Activated CD4-positive, alpha-beta T cell treated with anti-CD3 and anti-CD28 coated beads, Interleukin-10, Interleukin-2, amounts not matched to agents 100 ng/mL and 50 ng/mL, durations not matched to agents 16 hours and 8 hours (primary cell): ENCODE measurements at regions not wholly inside any gene's neighbourhood (a gene's known extent, or its start where the extent isn't known, plus 50 kb on each side); places are given as distances from the start of the nearest gene placed in this dataset.
"Not testable (repeated sequence)": the region's sequence is repeated elsewhere in the genome, so short reads cannot be mapped to it uniquely, and the experiment has no call there.

Experiments
- DNase-seq: peaks from one replicate; pipeline ENCODE4 v3.0.0-alpha.2; 2020

DNA sequence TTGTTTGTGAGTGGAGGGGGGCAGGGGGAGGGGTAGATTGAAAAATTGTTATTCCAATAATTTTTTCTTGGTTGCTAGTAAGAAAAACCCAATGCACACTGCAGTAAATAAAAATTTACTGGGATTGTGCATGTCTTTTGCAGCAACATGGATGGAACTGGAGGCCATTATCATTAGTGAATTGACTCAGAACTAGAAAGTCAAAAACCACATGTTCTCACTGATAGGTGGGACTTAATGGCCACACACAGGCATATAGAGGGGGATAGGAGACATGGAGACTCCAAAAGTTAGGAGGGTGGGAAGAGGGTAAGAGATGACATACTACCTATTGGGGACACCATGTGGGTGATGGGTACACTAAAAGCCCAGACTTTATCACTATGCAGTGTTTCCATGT, 67.2 kb downstream of the BUB3 start:
- DNase-seq, result no peak

DNA sequence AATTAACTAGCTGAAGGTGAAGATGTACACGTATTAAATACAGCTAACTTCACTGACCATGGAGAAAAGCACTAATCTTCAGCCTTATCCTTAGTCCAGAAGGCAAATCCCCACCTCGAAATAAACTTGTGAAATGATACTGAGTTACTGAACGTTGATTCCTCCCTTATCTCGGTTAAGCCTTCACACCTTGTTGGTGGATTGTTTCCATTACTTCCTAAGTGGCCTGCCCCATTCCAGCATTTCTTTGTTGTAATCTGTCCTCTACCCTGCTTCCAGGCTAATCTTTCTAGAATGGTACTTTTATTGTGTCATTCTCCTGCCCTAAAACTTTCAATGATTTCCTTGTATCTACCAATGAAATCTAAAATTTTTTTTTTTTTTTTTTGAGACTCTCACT, 68.6 kb downstream of the BUB3 start:
- DNase-seq, result no peak

DNA sequence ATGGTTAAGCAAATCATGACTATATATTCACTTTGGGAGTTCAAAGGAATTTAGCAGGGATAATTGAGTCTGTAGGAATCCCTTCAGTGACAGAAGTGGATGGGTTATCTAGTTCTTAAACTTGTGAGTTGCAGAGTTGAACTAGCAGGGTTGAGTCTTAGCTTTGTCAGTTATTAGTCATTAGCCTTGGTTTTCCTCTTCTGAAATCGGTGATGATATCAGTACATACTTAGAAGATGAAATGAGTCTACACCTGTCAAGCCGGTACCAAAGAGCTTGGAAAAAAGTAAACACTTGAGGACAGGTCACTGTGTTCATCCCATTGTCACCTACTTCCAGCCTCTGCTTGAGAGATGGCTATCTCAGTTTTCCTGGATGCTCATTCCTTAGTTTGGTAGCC, 73.5 kb downstream of the BUB3 start:
- no peak for DNase-seq

DNA sequence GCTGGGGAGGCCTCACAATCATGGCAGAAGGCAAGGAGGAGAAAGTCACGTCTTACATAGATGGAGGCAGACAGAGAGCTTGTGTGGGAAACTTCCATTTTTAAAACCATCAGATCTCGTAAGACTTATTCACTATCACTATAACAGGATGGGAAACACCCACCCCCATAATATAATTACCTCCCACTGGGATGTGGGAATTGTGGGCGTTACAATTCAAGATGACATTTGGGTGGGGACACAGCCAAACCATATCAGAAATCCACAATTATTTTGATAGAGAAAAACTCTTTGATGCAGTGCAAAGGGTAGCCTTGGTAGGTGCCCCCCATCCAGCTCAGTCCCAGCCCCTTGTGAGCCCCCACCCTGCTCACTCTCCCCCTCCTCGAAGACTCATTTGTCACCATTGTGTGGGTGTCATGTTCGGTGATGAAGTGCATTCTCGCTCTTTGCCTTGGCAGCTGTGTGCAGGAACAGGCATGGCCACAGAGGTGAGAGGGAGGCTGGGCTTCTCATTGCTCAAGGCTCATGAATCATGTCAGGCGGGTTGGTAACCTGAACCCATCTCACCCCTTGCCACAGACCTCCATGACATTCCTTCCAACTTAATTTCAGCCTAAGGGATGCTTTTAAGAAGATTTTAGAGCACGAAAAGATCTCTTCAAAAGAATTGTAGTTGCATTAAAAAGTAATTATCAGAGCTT, 75.9 kb downstream of the BUB3 start:
- no peak for DNase-seq

DNA sequence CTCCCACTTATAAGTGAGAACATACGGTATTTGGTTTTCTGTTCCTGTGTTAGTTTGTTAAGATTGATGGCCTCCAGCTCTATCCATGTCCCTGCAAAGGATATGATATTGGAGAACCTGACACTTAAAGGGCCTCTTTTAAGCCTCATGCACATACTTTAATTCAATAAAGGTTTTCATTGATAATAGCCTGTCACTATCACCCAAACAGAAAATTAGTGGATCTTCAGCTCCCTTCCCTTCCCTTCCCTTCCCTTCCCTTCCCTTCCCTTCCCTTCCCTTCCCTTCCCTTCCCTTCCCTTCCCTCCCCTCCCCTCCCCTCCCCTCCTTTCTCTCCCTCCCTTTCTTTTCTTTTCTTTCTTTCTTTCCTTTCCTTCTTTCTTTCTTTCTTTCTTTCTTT, 78.7 kb downstream of the BUB3 start:
- DNase-seq, result not testable (repeated sequence)

DNA sequence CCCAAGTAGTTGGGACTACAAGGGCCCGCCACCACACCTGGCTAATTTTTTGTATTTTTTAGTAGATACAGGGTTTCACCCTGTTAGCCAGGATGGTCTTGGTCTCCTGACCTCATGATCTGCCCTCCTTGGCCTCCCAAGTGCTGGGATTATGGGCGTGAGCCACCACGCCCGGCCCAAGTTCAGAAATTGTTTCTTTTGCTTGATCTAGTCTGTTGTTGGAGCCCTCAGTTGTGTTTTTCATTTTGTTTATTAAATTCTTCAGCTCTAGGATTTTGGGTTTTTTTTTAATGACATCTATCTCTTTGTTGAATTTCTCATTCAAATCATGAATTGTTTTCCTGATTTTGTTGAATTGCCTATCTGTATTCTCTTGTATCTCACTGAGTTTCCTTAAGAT, 80.8 kb downstream of the BUB3 start:
- not testable (repeated sequence) for DNase-seq

DNA sequence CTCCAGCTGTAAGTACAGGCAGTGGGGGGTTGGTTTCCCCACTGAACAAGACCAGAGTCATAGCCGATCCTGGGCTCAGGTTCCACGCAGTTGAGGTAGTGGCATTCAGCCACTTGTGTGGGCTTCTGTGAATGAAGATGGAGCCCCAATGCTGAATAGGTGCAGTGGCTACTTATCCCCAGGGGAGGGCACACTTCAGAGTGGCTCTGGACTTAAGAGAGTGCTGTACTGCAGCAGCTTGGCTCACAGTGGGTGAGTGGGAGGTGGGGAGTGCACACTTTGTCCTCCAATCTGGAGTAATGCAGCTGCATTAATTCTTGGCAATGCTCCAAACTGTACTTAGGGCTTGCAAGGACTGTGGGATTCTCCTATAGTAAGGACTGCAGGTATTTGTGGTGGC, 81.9 kb downstream of the BUB3 start:
- no peak for DNase-seq

DNA sequence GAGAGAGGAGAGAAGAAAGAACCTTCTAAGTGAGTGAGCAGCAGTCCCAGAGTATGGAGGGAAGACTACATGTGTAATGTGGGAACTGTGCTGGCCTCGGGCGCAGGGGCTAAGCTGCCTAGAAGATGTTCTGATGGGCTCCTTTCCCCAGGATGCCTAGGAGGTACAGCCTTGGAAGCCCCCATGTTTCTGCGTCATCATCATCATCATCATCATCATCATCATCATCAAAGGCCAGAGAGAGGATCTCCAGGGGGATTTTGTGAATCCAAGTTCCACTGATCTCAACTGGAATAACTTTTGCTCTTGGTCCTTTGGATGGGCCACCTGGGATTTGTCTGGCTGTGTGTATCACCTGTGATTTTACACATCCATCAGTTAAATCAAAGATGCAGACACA, 86.0 kb downstream of the BUB3 start:
- no peak for DNase-seq

DNA sequence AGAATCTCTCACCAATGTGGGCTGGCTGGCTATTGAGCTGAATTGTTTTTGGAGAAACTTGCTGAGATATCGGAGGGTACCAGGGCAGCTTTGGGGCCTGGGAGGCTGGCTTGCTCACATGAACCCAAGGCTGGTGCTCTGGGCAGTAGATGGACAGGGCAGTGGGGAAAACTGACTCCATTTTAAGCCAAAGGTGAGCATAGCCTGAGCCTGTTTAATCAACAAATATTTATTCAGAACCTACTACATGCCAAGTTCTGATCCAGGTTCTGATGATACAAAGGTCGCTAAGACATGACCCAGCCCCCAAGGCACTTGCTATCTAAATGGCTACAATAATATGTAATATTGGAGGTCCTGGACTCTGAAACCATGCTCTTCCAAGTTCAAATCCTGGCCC, 86.6 kb downstream of the BUB3 start:
- no peak for DNase-seq

DNA sequence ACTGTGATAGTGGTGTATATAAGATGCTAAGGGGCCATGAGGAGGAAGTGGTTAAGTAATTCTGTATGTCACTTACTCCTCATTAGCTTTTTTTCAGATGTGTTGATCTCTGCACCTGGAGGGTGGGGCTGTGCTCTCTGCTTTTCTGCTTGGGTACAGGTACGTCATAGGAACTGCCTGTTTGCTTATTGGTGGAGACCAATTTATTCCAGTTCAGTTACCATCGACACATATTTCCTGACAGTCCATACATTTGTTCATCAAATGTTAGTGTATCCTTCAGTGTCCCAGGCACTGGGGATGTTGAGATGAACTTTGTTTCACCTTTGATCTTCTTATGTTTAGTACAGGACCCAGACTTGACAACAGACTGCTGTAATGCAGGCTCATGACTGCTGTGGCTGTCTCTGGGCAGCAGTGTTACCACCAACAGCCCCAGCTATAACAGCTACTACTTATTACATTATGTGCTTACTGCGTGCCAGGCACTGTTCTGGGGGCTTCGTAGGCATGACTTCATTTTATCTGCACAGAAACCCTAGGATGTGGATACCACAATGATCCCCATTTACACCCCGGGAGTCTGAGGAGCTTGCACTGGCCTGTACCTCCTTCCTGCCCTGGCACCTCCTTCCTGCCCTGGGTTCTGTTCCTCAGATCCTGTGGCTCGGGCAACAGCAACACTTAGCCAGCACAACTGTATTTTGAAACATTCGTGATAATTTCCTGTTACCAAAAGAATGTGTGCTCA, 87.4 kb downstream of the BUB3 start:
- peak; percentile 25 for DNase-seq

DNA sequence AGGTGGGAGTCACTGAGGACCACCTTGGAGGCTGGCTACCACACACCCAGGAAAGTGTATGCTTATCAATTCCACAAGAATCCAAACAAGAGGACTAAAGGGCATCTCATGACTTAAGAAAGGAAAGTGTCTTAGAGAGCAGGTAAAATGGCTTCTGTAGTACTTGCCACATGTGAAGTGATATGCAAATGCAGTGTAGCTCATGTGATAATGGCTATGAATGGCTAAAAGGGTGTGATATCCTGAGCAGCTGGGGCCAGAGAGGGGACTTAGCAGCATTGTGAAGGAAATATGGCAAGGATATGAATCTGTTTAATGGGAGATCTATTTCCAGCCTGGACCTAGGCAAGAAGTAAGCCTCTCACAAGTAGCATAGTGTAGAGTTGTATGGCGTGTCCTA, 90.5 kb downstream of the BUB3 start:
- DNase-seq, result no peak

DNA sequence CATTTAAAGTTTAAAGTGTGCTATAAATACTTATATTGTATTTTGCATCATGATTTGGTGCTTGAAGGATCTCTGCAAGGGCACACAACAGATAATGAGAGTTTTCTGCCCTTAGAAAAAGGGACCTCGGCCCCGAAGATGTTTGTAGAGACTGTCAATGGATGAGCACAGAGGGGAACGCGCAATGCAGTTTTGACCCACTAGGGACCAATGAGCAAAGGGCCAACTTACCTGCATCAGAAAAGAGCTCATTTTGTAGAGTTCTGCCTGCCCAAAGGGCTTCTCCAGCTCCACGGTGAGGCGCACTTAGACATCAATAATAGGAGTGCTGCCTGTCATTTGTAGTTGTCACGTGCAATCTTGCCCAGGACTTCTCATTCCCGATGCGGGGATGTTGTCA, 91.1 kb downstream of the BUB3 start:
- no peak for DNase-seq

DNA sequence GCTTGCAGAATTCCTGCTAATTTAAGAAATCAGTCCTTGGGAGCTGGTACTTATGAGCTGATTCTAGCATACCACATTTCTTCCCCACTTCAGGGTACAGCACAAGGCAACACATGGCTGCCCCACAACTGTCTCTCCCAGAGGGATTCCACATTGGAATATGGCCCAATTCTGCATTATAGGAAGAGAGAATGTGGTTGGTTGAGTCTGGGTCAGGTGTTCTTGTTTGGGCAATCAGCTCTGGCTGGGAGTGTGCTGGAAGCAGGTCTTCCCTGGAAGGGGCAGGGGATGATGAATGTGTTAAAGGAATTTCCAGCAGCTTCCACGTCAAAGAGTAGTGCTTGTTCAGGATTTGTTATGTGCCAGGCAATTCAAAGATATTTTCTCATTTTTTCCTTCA, 95.7 kb downstream of the BUB3 start:
- DNase-seq, result no peak

DNA sequence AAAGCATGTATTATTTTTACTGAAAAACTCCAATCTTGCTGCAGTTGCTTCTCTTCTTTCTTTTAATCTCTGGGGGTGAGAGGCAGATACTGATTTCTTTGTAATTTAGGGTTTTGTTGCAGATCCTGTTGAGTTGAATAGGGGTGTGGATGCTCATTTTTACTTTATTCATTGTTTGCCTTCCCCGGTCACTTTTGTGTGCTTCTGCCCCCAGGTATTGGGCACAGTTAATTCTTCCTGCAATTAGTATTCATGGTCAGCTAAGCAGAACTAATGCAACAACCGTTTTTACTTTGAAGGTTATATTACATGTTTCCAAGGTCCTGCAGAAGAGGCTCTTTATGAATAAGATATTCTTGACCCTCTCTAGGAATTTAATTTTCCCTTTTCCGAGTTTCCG, 96.4 kb downstream of the BUB3 start:
- DNase-seq, result no peak

DNA sequence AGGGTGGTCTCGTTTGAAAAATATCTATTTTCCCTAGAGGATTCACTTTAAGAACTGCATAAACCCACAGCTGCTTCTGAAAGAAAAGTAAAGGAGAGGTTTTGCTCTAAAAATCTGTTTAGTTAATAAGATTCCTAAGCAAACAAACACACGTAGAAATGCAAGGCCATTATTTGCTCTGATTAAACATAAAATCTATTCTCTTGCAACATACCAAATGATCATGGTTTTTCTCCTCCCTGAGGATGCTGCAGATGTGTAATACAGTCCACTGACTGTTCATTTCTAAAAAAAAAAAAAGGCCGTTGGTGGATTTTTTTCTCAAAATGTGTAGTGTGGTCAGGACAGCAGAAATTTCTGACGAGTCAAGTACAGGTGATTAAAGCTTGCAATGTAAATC, 98.6 kb downstream of the BUB3 start:
- no peak for DNase-seq

DNA sequence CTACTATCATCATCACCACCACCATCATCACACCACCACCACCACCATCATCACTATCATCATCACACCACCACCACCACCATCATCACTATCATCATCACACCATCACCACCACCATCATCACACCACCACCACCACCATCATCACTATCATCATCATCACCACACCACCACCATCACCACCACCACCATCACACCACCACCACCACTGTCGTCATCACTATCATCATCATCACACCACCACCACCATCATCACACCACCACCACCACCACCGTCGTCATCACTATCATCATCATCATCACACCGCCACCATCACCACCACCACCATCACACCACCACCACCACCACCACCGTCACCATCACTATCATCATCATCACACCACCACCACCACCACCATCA, 100.1 kb downstream of the BUB3 start:
- DNase-seq, result not testable (repeated sequence)

DNA sequence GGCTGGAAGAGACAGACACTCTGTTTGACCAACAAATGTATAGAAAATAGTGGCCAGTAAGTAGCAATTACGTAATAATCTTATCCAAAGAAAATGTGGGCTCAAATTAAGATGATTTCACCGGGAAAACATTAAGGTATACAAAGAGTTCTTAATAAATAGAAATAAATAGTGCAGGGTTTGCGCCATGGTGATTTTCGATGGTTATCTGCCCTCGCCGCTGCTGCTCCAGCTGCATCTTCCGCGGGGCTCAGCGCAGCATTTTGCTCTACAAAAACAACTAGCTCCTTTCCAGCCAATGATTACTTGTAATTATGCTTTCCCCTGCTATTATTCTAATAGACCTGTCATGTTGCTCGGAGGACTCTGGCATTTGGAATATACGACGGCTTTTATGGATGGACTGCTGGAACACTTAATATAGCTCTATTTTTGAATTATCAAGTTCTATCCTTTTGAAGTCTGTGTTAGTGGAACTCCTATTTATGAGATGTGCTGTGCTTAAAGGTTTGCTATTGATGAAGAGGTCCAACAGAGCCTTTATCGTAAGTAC, 103.8 kb downstream of the BUB3 start:
- DNase-seq, result no peak

DNA sequence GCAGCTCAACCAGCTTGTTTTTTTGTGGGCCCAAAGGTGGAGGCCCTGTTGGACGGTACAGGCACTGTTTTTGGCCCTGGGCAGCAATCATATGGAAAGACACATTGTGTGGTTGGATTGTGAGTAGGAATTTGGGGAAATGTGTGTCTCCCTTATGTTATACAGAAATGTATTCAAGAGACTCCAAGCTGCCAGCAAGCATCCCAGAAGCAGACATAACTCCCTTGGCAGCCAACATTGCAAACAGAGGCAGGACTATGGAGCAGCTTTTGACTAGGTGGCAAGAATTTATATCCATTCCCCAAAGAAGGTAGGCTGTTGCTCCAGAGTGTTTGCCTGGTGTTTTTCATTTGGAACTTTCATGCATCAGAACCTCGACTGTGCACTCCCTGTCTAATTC, 104.9 kb downstream of the BUB3 start:
- no peak for DNase-seq

DNA sequence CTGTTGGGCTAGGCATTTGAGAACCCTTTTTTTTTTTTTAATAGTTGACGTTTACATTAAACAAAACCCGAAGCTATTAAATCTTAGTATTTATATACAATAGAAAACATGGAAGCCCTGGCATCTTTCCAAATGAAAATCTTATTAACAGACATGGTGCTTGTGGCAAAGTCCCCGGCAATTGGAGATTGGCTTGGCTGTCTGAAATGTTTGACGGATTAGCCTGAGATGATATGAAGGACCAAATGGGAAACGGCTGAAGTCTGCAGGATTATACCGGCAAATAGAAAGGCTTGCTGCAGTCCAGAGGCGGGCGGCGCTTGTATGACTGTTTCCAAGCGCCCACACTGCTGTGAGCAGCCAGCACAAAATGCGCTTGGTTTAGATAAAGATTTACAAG, 105.6 kb downstream of the BUB3 start:
- DNase-seq, result no peak

DNA sequence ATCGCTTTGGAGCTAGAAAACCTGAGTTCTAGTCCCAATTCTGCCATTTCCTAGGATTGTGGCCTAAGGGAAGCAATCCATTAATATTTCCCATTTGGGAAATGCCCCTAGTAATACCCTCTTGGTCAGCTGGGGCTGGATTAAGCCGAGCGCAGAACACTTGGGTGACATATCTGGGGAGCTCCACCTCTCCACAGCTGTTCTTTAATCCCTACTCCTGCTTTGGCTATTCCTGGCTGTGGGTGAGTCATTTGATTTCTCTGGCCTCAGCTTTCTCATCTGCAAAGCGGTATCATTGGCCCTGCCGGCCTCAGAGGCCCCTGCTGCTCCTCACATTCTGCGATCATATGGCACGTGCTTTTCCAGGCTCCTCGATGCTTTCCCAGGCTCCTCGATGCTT, 108.3 kb downstream of the BUB3 start:
- no peak for DNase-seq

DNA sequence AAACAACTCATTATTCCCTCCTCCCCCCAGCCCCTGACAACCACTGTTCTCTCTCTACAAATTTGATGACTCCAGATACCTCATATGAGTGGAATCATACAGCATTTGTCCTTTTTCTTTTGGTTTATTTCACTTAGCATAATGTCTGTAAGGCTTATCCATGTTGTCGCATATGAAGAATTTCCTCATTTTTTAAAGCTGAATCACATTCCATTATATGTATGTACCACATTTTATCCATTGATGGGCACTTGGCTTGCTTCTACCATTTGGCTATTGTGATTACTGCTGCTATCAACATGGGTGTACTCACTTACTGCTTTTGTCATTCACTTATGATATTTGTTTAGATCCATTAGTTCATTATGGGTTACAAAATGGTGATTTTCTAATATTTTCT, 112.8 kb downstream of the BUB3 start:
- no peak for DNase-seq

DNA sequence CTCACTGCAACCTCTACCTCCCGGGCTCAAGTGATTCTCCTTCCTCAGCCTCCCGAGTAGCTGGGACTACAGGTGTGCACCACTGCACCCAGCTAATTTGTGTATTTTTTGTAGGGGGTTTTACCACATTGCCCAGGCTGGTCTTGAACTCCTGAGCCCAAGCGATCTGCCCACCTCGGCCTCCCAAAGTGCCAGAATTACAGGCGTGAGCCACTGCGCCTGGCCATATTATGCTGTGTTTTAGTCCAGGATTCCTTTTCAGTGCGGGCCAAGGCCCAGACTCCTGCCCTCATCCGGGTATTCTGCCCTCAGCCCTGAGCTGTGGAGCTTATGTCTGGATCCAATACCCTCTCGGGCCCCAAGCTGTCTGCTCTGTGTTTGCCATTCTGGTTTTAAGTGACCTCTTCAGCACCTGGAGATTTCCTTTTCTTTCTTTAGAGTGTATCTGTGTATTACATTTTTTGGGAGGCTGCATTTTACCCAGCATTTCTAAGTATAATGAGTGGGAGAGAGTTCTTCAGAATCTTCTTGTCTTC, 114.9 kb downstream of the BUB3 start:
- no peak for DNase-seq

DNA sequence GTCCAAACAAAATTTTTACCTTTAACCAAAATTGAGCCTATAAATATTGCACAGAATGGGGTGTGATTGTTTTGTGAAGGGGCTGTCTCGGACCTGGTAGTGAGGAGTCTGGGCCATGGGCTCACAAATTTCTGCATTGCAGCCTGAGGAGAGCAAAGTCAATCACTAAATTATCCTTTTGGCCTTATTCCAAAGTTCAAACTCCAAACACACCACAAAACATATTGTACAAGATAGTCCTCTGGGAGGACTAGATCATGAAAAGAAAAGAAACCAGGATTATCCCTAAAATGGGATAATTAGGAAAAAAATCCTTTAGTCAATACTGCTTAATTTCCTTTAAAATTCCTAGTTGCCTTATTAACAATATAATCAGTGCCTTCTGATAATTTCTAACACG, 115.5 kb downstream of the BUB3 start:
- DNase-seq, result no peak

DNA sequence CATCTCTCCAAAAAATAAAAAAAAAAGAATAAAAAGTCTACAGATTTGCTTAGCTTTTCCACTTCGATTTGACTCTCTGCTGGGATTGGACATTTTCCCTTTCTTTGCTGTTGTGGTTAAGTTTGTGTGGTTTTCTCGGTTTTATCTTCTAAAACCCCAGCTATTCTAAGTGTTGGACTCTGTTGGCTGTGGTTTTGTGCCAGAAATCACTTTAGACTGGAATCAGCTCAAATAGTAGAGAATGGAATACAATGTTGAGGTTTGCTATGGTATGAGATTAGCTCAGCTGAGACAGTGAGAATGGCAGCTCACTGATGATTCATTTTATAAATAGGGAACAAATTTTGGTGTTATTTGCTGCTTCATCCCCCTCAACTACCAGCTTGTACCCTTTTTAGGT, 116.0 kb downstream of the BUB3 start:
- DNase-seq, result no peak
